ENCODE measurements at regions not wholly inside any gene's neighbourhood (a gene's known extent, or its start where the extent isn't known, plus 50 kb on each side); places are given as distances from the start of the nearest gene placed in this dataset.

GRCh38 chr15:87211547-87211946, 1045.0 kb downstream of the NTRK3 start:
- TF ChIP-seq, protein P1, sequence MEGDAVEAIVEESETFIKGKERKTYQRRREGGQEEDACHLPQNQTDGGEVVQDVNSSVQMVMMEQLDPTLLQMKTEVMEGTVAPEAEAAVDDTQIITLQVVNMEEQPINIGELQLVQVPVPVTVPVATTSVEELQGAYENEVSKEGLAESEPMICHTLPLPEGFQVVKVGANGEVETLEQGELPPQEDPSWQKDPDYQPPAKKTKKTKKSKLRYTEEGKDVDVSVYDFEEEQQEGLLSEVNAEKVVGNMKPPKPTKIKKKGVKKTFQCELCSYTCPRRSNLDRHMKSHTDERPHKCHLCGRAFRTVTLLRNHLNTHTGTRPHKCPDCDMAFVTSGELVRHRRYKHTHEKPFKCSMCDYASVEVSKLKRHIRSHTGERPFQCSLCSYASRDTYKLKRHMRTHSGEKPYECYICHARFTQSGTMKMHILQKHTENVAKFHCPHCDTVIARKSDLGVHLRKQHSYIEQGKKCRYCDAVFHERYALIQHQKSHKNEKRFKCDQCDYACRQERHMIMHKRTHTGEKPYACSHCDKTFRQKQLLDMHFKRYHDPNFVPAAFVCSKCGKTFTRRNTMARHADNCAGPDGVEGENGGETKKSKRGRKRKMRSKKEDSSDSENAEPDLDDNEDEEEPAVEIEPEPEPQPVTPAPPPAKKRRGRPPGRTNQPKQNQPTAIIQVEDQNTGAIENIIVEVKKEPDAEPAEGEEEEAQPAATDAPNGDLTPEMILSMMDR (conservative IDR thresholded peaks at IDR 0.05; ENCODE audit: low read depth, low read length) = no peak
- TF ChIP-seq EZH2 (IDR thresholded peaks at IDR 0.05; ENCODE audit: borderline replicate concordance, low read depth, low read length, poor library complexity, severe bottlenecking) = no peak

Measured in A673 (cell line).